ENCODE measurements at regions not wholly inside any gene's neighbourhood (a gene's known extent, or its start where the extent isn't known, plus 50 kb on each side); places are given as distances from the start of the nearest gene placed in this dataset.

GRCh38 chr9:119861842-119862241 is 492.6 kb upstream of the BRINP1 start:
- no peak for TF ChIP-seq FOXA1 (IDR thresholded peaks at IDR 0.05)
- no peak for TF ChIP-seq GABPA (IDR thresholded peaks at IDR 0.05 in 1 of 2, conservative IDR thresholded peaks at IDR 0.05 in 1 of 2)
- DNase-seq (ENCODE audit: low spot score): no peak
- H3K27me3 ChIP-seq (ENCODE audit: control insufficient read depth in 4 of 4, insufficient read depth in 4 of 4, low read length in 3 of 4): no peaks in the 10 kb centered on the region
- H3K4me3 ChIP-seq (ENCODE audit: low read depth in 1 of 3, low read length in 3 of 3): no peak overlapping the region
- H3K36me3 ChIP-seq (ENCODE audit: control insufficient read depth in 4 of 4, insufficient read depth in 3 of 4, low read depth in 1 of 4, low read length in 3 of 4): no peaks in the 10 kb centered on the region
- no peaks in the 10 kb centered on the region for H3K4me1 ChIP-seq (ENCODE audit: control insufficient read depth in 4 of 4, insufficient read depth in 4 of 4, low read length in 3 of 4)
- H3K9me3 ChIP-seq (ENCODE audit: control insufficient read depth in 4 of 4, low read length in 3 of 4): no peaks in the 10 kb centered on the region
- no peak overlapping the region for H3K9ac ChIP-seq (ENCODE audit: low read depth in 1 of 2, low read length in 2 of 2)
- no peak overlapping the region for H3K27ac ChIP-seq (ENCODE audit: low read depth in 1 of 2, low read length in 2 of 2)

- Histone ChIP-seq H3K9me3 (ENCODE audit: control insufficient read depth in 4 of 4, low read length in 3 of 4) (no peaks in the 10 kb centered on the region), H3K4me3 (ENCODE audit: low read depth in 1 of 3, low read length in 3 of 3) (no peak overlapping the region), H3K9ac (ENCODE audit: low read depth in 1 of 2, low read length in 2 of 2) (no peak overlapping the region), H3K36me3 (ENCODE audit: control insufficient read depth in 4 of 4, insufficient read depth in 3 of 4, low read depth in 1 of 4, low read length in 3 of 4) (no peaks in the 10 kb centered on the region), H3K27me3 (ENCODE audit: control insufficient read depth in 4 of 4, insufficient read depth in 4 of 4, low read length in 3 of 4) (no peaks in the 10 kb centered on the region), H3K4me1 (ENCODE audit: control insufficient read depth in 4 of 4, insufficient read depth in 4 of 4, low read length in 3 of 4) (no peaks in the 10 kb centered on the region), H3K27ac (ENCODE audit: low read depth in 1 of 2, low read length in 2 of 2) (no peak overlapping the region)
- TF ChIP-seq FOXA1 (IDR thresholded peaks at IDR 0.05) (no peak), MAX (IDR thresholded peaks at IDR 0.05) (no peak), ZBTB33 (IDR thresholded peaks at IDR 0.05) (no peak), GABPA (IDR thresholded peaks at IDR 0.05 in 1 of 2, conservative IDR thresholded peaks at IDR 0.05 in 1 of 2) (no peak), YY1 (IDR thresholded peaks at IDR 0.05) (no peak), SP1 (IDR thresholded peaks at IDR 0.05) (no peak), HNF4A (conservative IDR thresholded peaks at IDR 0.05) (no peak), JUND (IDR thresholded peaks at IDR 0.05) (no peak), ATF3 (IDR thresholded peaks at IDR 0.05) (no peak), RAD21 (IDR thresholded peaks at IDR 0.05) (no peak), HNF4G (IDR thresholded peaks at IDR 0.05) (no peak), CTCF (IDR thresholded peaks at IDR 0.05; ENCODE audit: low read depth, low read length, missing input control) (no peak), REST (IDR thresholded peaks at IDR 0.05) (no peak), EGR1 (IDR thresholded peaks at IDR 0.05; ENCODE audit: low read depth in 2 of 2) (no peak)
- 56% methylated on average over 2 of the region's 2 CpGs for WGBS
- DNase-seq (ENCODE audit: low spot score): no peak
Measured at GRCh38 chr9:119859128-119859527, 489.9 kb upstream of the BRINP1 start.

All from liver (tissue), 8 donors.